ENCODE measurements at regions not wholly inside any gene's neighbourhood (a gene's known extent, or its start where the extent isn't known, plus 50 kb on each side); places are given as distances from the start of the nearest gene placed in this dataset.

GRCh38 chr7:46363688-46364087 is 442.6 kb upstream of the IGFBP3 start:
- DNase-seq (ENCODE audit: low spot score), result peak; percentile 25

- no peak for DNase-seq (ENCODE audit: low spot score)
These were observed 439.7 kb upstream of the IGFBP3 start for GRCh38 chr7:46360811-46361210.

- DNase-seq (ENCODE audit: low spot score), result peak; percentile 25
These were observed 439.2 kb upstream of the IGFBP3 start for GRCh38 chr7:46360296-46360695.

GRCh38 chr7:46357851-46358250 is 436.8 kb upstream of the IGFBP3 start:
- no peak for DNase-seq (ENCODE audit: low spot score)

- DNase-seq (ENCODE audit: low spot score), result no peak
These were observed 436.2 kb upstream of the IGFBP3 start for GRCh38 chr7:46357290-46357689.

GRCh38 chr7:46356371-46356770 is 435.3 kb upstream of the IGFBP3 start:
- DNase-seq (ENCODE audit: low spot score), result no peak

- DNase-seq (ENCODE audit: low spot score), result no peak
These were observed 434.3 kb upstream of the IGFBP3 start for GRCh38 chr7:46355331-46355730.

GRCh38 chr7:46352004-46352954 is 431.2 kb upstream of the IGFBP3 start:
- peak; percentile 79 for DNase-seq (ENCODE audit: low spot score)

- DNase-seq (ENCODE audit: low spot score), result no peak
These were observed 428.4 kb upstream of the IGFBP3 start for GRCh38 chr7:46349490-46349889.

- DNase-seq (ENCODE audit: low spot score), result no peak
These were observed 423.5 kb upstream of the IGFBP3 start for GRCh38 chr7:46344533-46344932.

GRCh38 chr7:46343802-46344201 is 422.7 kb upstream of the IGFBP3 start:
- no peak for DNase-seq (ENCODE audit: low spot score)

GRCh38 chr7:46322937-46323336 is 401.9 kb upstream of the IGFBP3 start:
- DNase-seq (ENCODE audit: low spot score), result no peak

GRCh38 chr7:46321556-46322205 is 400.6 kb upstream of the IGFBP3 start:
- no peak for DNase-seq (ENCODE audit: low spot score)

GRCh38 chr7:46320956-46321355 is 399.9 kb upstream of the IGFBP3 start:
- DNase-seq (ENCODE audit: low spot score), result no peak

GRCh38 chr7:46319841-46320240 is 398.8 kb upstream of the IGFBP3 start:
- no peak for DNase-seq (ENCODE audit: low spot score)

GRCh38 chr7:46318276-46318675 is 397.2 kb upstream of the IGFBP3 start:
- DNase-seq (ENCODE audit: low spot score), result no peak

- no peak for DNase-seq (ENCODE audit: low spot score)
These were observed 396.2 kb upstream of the IGFBP3 start for GRCh38 chr7:46317256-46317655.

- DNase-seq (ENCODE audit: low spot score), result no peak
These were observed 394.8 kb upstream of the IGFBP3 start for GRCh38 chr7:46315891-46316290.

- no peak for DNase-seq (ENCODE audit: low spot score)
These were observed 380.6 kb upstream of the IGFBP3 start for GRCh38 chr7:46301677-46302076.

- DNase-seq (ENCODE audit: low spot score), result no peak
These were observed 376.4 kb upstream of the IGFBP3 start for GRCh38 chr7:46297515-46297914.

GRCh38 chr7:46296526-46296925 is 375.5 kb upstream of the IGFBP3 start:
- DNase-seq (ENCODE audit: low spot score), result no peak

- DNase-seq (ENCODE audit: low spot score), result no peak
These were observed 373.3 kb upstream of the IGFBP3 start for GRCh38 chr7:46294381-46294780.

- DNase-seq (ENCODE audit: low spot score), result no peak
These were observed 371.7 kb upstream of the IGFBP3 start for GRCh38 chr7:46292741-46293140.
